Gastrocnemius medialis (tissue), 4 donors: ENCODE measurements at regions not wholly inside any gene's neighbourhood (a gene's known extent, or its start where the extent isn't known, plus 50 kb on each side); places are given as distances from the start of the nearest gene placed in this dataset.

Experiments used
- CTCF ChIP-seq, 5 experiments: fragments of 450-650 bp in 3 of 5; fragments of 200-600 bp in 2 of 5; sonication (generic) in 2 of 5; IDR thresholded peaks in 4 of 5; conservative IDR thresholded peaks in 1 of 5; 1 replicate in 4 of 5; 2 replicates in 1 of 5; pipeline ENCODE4 v1.5.1; 2016 to 2019; ENCODE audit warnings: antibody characterized with exemption in 5 of 5, mild to moderate bottlenecking in 3 of 5, moderate library complexity in 3 of 5
- POLR2A ChIP-seq, 2 donors: fragments of 450-650 bp; IDR thresholded peaks; one replicate each; pipeline ENCODE4 v1.6.1; 2017; ENCODE audit warnings: antibody characterized with exemption in 2 of 2, mild to moderate bottlenecking in 2 of 2, moderate library complexity in 2 of 2

- TF ChIP-seq CTCF (IDR thresholded peaks at IDR 0.05 in 4 of 5, conservative IDR thresholded peaks at IDR 0.05 in 1 of 5) (no peak), POLR2A (IDR thresholded peaks at IDR 0.05) (no peak)
Observed at GRCh38 chr2:20557635-20558034, 93.3 kb downstream of the HS1BP3 start.
